IMR-90 (cell line): ENCODE measurements at regions not wholly inside any gene's neighbourhood (a gene's known extent, or its start where the extent isn't known, plus 50 kb on each side); places are given as distances from the start of the nearest gene placed in this dataset.

Experiments used
- ATAC-seq: fragments of 200-7000 bp; cut with Tn5 transposase; 2 replicates; pipeline ENCODE4 v1.9.1; 2020; ENCODE audit warnings: low read depth, mild to moderate bottlenecking, moderate library complexity
- BruUV-seq: library from RNA; stranded (reverse); fragments of 400-500 nt; replicated peaks from 2 replicates; lab custom pipeline; 2021; lab: Mats Ljungman, UMichigan
- CTCF ChIA-PET: fragments of 300-600 bp; formaldehyde crosslinking; extraction: SDS; loops from one replicate; lab custom pipeline; 2021; ENCODE audit warnings: antibody characterized with exemption; lab: Yijun Ruan, JAX
- POLR2A ChIA-PET: fragments of 300-600 bp; sonication (Branson Sonifier 250); formaldehyde crosslinking; loops from one replicate; lab custom pipeline; 2022; ENCODE audit warnings: antibody characterized with exemption; ENCODE audit not compliant: unreplicated experiment; lab: Charles Lee
- DNase-seq: peaks from one replicate; pipeline ENCODE4 v3.0.0; 2013
- H2AFZ ChIP-seq: replicated peaks from 2 replicates; pipeline ENCODE3; 2013; ENCODE audit warnings: low read length, mild to moderate bottlenecking; ENCODE audit not compliant: poor library complexity
- H2AK5ac ChIP-seq: 2 replicates; pipeline ENCODE4 v1.6.1; 2013; ENCODE audit warnings: low read depth, low read length, inconsistent platforms
- H2AK9ac ChIP-seq: replicated peaks from 2 replicates; pipeline ENCODE3; 2013; ENCODE audit warnings: mild to moderate bottlenecking, low read depth, low read length, moderate library complexity; ENCODE audit not compliant: poor library complexity
- H2BK120ac ChIP-seq: 2 replicates; pipeline ENCODE4 v1.6.1; 2013; ENCODE audit warnings: low read depth, low read length, inconsistent platforms
- H2BK15ac ChIP-seq: 3 replicates; pipeline ENCODE4 v1.6.1; 2013; ENCODE audit warnings: low read depth, low read length, inconsistent platforms
- H2BK20ac ChIP-seq: 2 replicates; pipeline ENCODE4 v1.6.1; 2013; ENCODE audit warnings: low read depth, mild to moderate bottlenecking, inconsistent platforms, low read length, moderate library complexity
- H2BK5ac ChIP-seq: 2 replicates; pipeline ENCODE4 v1.6.1; 2013; ENCODE audit warnings: mild to moderate bottlenecking, low read depth, low read length, inconsistent platforms; ENCODE audit not compliant: poor library complexity, severe bottlenecking
- H3K14ac ChIP-seq: replicated peaks from 2 replicates; pipeline ENCODE4 v1.6.1; 2013; ENCODE audit warnings: low read depth, low read length, inconsistent platforms
- H3K18ac ChIP-seq: 2 replicates; pipeline ENCODE4 v1.6.1; 2013; ENCODE audit warnings: low read depth, low read length, control low read depth
- H3K23ac ChIP-seq: 2 replicates; pipeline ENCODE4 v1.6.1; 2013; ENCODE audit warnings: low read depth, low read length, inconsistent platforms
- H3K27ac ChIP-seq: 2 replicates; pipeline ENCODE4 v1.5.1; 2013; ENCODE audit warnings: mild to moderate bottlenecking, control low read depth, low read length; ENCODE audit not compliant: insufficient read depth
- H3K27me3 ChIP-seq: 2 replicates; pipeline ENCODE4 v1.6.1; 2013; ENCODE audit warnings: low read length; ENCODE audit not compliant: control insufficient read depth, insufficient read depth
- H3K36me3 ChIP-seq: 2 replicates; pipeline ENCODE4 v1.6.1; 2013; ENCODE audit warnings: low read length, mixed read lengths; ENCODE audit not compliant: control insufficient read depth, insufficient read depth
- H3K4ac ChIP-seq: 2 replicates; pipeline ENCODE4 v1.6.1; 2013; ENCODE audit warnings: low read depth, low read length, inconsistent platforms
- H3K4me1 ChIP-seq: 2 replicates; pipeline ENCODE4 v1.6.1; 2013; ENCODE audit warnings: low read length, mixed read lengths; ENCODE audit not compliant: control insufficient read depth, insufficient read depth
- H3K4me2 ChIP-seq: 2 replicates; pipeline ENCODE4 v1.6.1; 2013; ENCODE audit warnings: low read depth, mild to moderate bottlenecking, control low read depth, low read length, moderate library complexity
- H3K4me3 ChIP-seq: 2 replicates; pipeline ENCODE4 v1.5.1; 2013; ENCODE audit warnings: low read depth, mild to moderate bottlenecking, control low read depth, low read length, moderate library complexity; ENCODE audit not compliant: insufficient read depth
- H3K56ac ChIP-seq: 2 replicates; pipeline ENCODE4 v1.6.1; 2013; ENCODE audit warnings: low read length, inconsistent platforms; ENCODE audit not compliant: insufficient read depth; ENCODE audit errors: extremely low read depth
- H3K79me1 ChIP-seq, 2 experiments: 2 replicates each; pipeline ENCODE4 v1.6.1; 2013; ENCODE audit warnings: low read length in 2 of 2, inconsistent platforms in 1 of 2, low read depth in 1 of 2
- H3K9ac ChIP-seq: 2 replicates; pipeline ENCODE4 v1.6.1; 2013; ENCODE audit warnings: low read depth, low read length, control low read depth
- H3K9me1 ChIP-seq: 2 replicates; pipeline ENCODE4 v1.6.1; 2013; ENCODE audit warnings: low read length, inconsistent platforms; ENCODE audit not compliant: insufficient read depth
- H3K9me3 ChIP-seq: 2 replicates; pipeline ENCODE4 v1.6.1; 2013; ENCODE audit warnings: low read length; ENCODE audit not compliant: control insufficient read depth, insufficient read depth
- H4K20me1 ChIP-seq: 2 replicates; pipeline ENCODE4 v1.6.1; 2013; ENCODE audit warnings: low read length, inconsistent platforms; ENCODE audit not compliant: insufficient read depth
- H4K5ac ChIP-seq: 2 replicates; pipeline ENCODE4 v1.6.1; 2013; ENCODE audit warnings: mild to moderate bottlenecking, low read depth, low read length, control low read depth
- H4K8ac ChIP-seq, 2 experiments: 2 replicates each; pipeline ENCODE4 v1.6.1; 2013; ENCODE audit warnings: low read depth in 2 of 2, low read length in 2 of 2, control low read depth in 1 of 2, inconsistent platforms in 1 of 2
- H4K91ac ChIP-seq: 2 replicates; pipeline ENCODE4 v1.6.1; 2013; ENCODE audit warnings: low read depth, low read length, inconsistent platforms; ENCODE audit not compliant: insufficient read depth
- CHD1 ChIP-seq: IDR thresholded peaks from 2 replicates; pipeline ENCODE4 v1.6.1; 2012; ENCODE audit warnings: low read depth, low read length, improper control_type of control experiment
- CTCF ChIP-seq: conservative IDR thresholded peaks from 2 replicates; pipeline ENCODE4 v1.5.1; 2012; ENCODE audit warnings: mild to moderate bottlenecking, low read depth, low read length, improper control_type of control experiment
- ELK1 ChIP-seq: fragments of 150-350 bp; IDR thresholded peaks from 2 replicates; pipeline ENCODE4 v1.6.1; 2016; ENCODE audit warnings: low read depth, mild to moderate bottlenecking, low read length, moderate library complexity, borderline replicate concordance
- FOS ChIP-seq: fragments of 150-350 bp; IDR thresholded peaks from 2 replicates; pipeline ENCODE4 v1.6.1; 2016; ENCODE audit warnings: low read depth, low read length
- MAFK ChIP-seq: IDR thresholded peaks from 2 replicates; pipeline ENCODE4 v1.6.1; 2012; ENCODE audit warnings: low read depth, low read length, improper control_type of control experiment
- MAZ ChIP-seq: IDR thresholded peaks from 2 replicates; pipeline ENCODE4 v1.6.1; 2012; ENCODE audit warnings: low read depth, mild to moderate bottlenecking, low read length, improper control_type of control experiment, moderate library complexity, borderline replicate concordance
- MXI1 ChIP-seq: IDR thresholded peaks from 2 replicates; pipeline ENCODE4 v1.6.1; 2012; ENCODE audit warnings: low read depth, mild to moderate bottlenecking, low read length, moderate library complexity, borderline replicate concordance
- NFE2L2 ChIP-seq: fragments of 150-350 bp; IDR thresholded peaks from 2 replicates; pipeline ENCODE4 v1.6.1; 2016; ENCODE audit warnings: low read depth, mild to moderate bottlenecking, low read length
- POLR2A ChIP-seq: IDR thresholded peaks from 2 replicates; pipeline ENCODE4 v1.6.1; 2012; ENCODE audit warnings: mild to moderate bottlenecking, low read depth, low read length
- RAD21 ChIP-seq: IDR thresholded peaks from 2 replicates; pipeline ENCODE4 v1.6.1; 2012; ENCODE audit warnings: low read length, improper control_type of control experiment
- RCOR1 ChIP-seq: IDR thresholded peaks from 2 replicates; pipeline ENCODE4 v1.6.1; 2012; ENCODE audit warnings: mild to moderate bottlenecking, low read length, improper control_type of control experiment; ENCODE audit not compliant: insufficient replicate concordance
- RFX5 ChIP-seq: IDR thresholded peaks from 2 replicates; pipeline ENCODE4 v1.8.0; 2012; ENCODE audit warnings: low read depth, mild to moderate bottlenecking, low read length, moderate library complexity
- USF2 ChIP-seq: fragments of 150-350 bp; IDR thresholded peaks from 2 replicates; pipeline ENCODE4 v1.6.1; 2017; ENCODE audit warnings: mild to moderate bottlenecking, antibody characterized with exemption, low read length, low read depth
- WGBS, 2 experiments: methylation state at CpG; one replicate each; pipeline versions ENCODE4 v1.1.5 to v1.1.7; 2013; ENCODE audit warnings: missing lambda C conversion rate in 2 of 2; ENCODE audit not compliant: insufficient read length in 1 of 2; ENCODE audit errors: extremely low coverage in 2 of 2; 5-methylcytosine and 5-hydroxymethylcytosine counted together
- dilution Hi-C: fragments of 300-500 bp; cut with HindIII; formaldehyde crosslinking; loops from one replicate; pipeline ENCODE4 v1.14.3; 2018; ENCODE audit warnings: low sequenced_read_pairs; ENCODE audit not compliant: unreplicated experiment
- in situ Hi-C: fragments of 300-500 bp; cut with MboI; formaldehyde crosslinking; loops from 3 replicates; pipeline ENCODE4 v1.14.3; 2019; ENCODE audit warnings: low sequenced_read_pairs, inconsistent platforms, mixed read lengths
- intact Hi-C: fragments of 100-400 bp; cut with micrococcal nuclease; formaldehyde crosslinking; loops from 2 replicates; pipeline ENCODE4 v1.10.0; 2022

- ATAC-seq = no peak
- Histone ChIP-seq H2BK120ac (no peak overlapping the region), H3K9me3 (peaks cover 45% of the 10 kb centered on the region), H3K4me2 (no peak overlapping the region), H2AFZ (no peak overlapping the region), H3K4me1 (no peaks in the 10 kb centered on the region), H3K79me1 (no peaks in the 10 kb centered on the region), H2AK5ac (no peak overlapping the region), H3K56ac (no peak overlapping the region), H3K18ac (no peak overlapping the region), H4K91ac (no peak overlapping the region), H3K36me3 (no peaks in the 10 kb centered on the region), H3K27ac (no peak overlapping the region), H3K9ac (no peak overlapping the region), H4K8ac (no peak overlapping the region), H2BK20ac (no peak overlapping the region), H3K14ac (no peak overlapping the region), H4K5ac (no peak overlapping the region), H3K23ac (no peak overlapping the region), H3K4ac (no peak overlapping the region), H3K27me3 (no peaks in the 10 kb centered on the region), H2BK5ac (no peak overlapping the region), H3K9me1 (no peaks in the 10 kb centered on the region), H4K20me1 (no peaks in the 10 kb centered on the region), H3K4me3 (no peak overlapping the region), H2BK15ac (no peak overlapping the region), H2AK9ac (no peak overlapping the region)
- in situ Hi-C loops = no loop called here
- intact Hi-C loops = no loop called here
- DNase-seq = no peak
- 18% methylated on average over 12 of the region's 26 CpGs; no CpG with 5 or more reads in 1 of the 2 experiments for WGBS, 2 experiments
- dilution Hi-C loops = no loop called here
- no TSS peak for BruUV-seq
- CTCF ChIA-PET = no interaction called here
- POLR2A ChIA-PET = no interaction called here
- TF ChIP-seq FOS (no peak), POLR2A (no peak), CHD1 (no peak), MXI1 (no peak), RCOR1 (no peak), CTCF (no peak), RAD21 (no peak), NFE2L2 (no peak), USF2 (no peak), MAZ (no peak), ELK1 (no peak), MAFK (no peak), RFX5 (no peak)
Measured at GRCh38 chr13:112133499-112134390, 66.8 kb downstream of the SOX1 start.
